ENCODE measurements at regions not wholly inside any gene's neighbourhood (a gene's known extent, or its start where the extent isn't known, plus 50 kb on each side); places are given as distances from the start of the nearest gene placed in this dataset.

DNA sequence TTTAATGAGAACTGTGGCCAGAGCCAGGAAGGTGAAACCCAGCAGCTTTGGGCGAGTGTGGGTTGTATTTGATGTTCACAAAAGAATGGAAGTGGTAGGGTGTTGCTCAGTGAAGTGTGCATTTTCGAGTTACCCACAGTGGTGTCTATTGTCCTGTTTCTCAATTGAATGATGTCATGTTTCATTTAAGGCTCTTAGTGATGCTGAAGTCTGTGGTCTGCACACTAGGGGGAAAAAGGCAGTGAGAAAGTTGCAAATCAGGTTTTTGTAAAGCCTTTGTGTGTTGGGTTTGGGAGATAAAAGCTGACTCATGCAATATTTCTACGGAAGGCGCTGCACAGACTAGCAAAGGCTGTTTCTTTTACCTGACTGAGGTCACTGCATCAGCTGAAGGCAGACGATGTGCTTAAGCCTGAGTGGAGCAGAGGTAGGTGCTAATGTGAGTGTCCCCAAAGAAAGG, 121.1 kb downstream of the PLEKHG1 start:
- TF ChIP-seq ARNTL (CRISPR knock-in tag; IDR thresholded peaks at IDR 0.05; ENCODE audit: borderline replicate concordance, low read depth) (no peak), RARB (CRISPR knock-in tag; IDR thresholded peaks at IDR 0.05) (no peak), ZC3H10 (CRISPR knock-in tag; IDR thresholded peaks at IDR 0.05) (no peak), TCF4 (CRISPR knock-in tag; IDR thresholded peaks at IDR 0.05; ENCODE audit: borderline replicate concordance) (no peak), TSHZ2 (CRISPR knock-in tag; IDR thresholded peaks at IDR 0.05) (no peak), OSR1 (CRISPR knock-in tag; IDR thresholded peaks at IDR 0.05) (no peak), CSRNP3 (CRISPR knock-in tag; IDR thresholded peaks at IDR 0.05) (no peak), CSDC2 (CRISPR knock-in tag; IDR thresholded peaks at IDR 0.05) (no peak), SNAI2 (CRISPR knock-in tag; IDR thresholded peaks at IDR 0.05) (no peak), ZNF70 (CRISPR knock-in tag; IDR thresholded peaks at IDR 0.05) (no peak), PPARA (CRISPR knock-in tag; IDR thresholded peaks at IDR 0.05; ENCODE audit: borderline replicate concordance) (no peak)
- TF ChIP-seq, protein P1, sequence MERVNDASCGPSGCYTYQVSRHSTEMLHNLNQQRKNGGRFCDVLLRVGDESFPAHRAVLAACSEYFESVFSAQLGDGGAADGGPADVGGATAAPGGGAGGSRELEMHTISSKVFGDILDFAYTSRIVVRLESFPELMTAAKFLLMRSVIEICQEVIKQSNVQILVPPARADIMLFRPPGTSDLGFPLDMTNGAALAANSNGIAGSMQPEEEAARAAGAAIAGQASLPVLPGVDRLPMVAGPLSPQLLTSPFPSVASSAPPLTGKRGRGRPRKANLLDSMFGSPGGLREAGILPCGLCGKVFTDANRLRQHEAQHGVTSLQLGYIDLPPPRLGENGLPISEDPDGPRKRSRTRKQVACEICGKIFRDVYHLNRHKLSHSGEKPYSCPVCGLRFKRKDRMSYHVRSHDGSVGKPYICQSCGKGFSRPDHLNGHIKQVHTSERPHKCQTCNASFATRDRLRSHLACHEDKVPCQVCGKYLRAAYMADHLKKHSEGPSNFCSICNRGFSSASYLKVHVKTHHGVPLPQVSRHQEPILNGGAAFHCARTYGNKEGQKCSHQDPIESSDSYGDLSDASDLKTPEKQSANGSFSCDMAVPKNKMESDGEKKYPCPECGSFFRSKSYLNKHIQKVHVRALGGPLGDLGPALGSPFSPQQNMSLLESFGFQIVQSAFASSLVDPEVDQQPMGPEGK (CRISPR knock-in tag; IDR thresholded peaks at IDR 0.05; ENCODE audit: borderline replicate concordance), result no peak
- TF ChIP-seq, protein P2, sequence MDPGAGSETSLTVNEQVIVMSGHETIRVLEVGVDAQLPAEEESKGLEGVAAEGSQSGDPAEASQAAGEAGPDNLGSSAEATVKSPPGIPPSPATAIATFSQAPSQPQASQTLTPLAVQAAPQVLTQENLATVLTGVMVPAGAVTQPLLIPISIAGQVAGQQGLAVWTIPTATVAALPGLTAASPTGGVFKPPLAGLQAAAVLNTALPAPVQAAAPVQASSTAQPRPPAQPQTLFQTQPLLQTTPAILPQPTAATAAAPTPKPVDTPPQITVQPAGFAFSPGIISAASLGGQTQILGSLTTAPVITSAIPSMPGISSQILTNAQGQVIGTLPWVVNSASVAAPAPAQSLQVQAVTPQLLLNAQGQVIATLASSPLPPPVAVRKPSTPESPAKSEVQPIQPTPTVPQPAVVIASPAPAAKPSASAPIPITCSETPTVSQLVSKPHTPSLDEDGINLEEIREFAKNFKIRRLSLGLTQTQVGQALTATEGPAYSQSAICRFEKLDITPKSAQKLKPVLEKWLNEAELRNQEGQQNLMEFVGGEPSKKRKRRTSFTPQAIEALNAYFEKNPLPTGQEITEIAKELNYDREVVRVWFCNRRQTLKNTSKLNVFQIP (CRISPR knock-in tag; IDR thresholded peaks at IDR 0.05; ENCODE audit: borderline replicate concordance, low read depth), result no peak
- TF ChIP-seq, protein P3, sequence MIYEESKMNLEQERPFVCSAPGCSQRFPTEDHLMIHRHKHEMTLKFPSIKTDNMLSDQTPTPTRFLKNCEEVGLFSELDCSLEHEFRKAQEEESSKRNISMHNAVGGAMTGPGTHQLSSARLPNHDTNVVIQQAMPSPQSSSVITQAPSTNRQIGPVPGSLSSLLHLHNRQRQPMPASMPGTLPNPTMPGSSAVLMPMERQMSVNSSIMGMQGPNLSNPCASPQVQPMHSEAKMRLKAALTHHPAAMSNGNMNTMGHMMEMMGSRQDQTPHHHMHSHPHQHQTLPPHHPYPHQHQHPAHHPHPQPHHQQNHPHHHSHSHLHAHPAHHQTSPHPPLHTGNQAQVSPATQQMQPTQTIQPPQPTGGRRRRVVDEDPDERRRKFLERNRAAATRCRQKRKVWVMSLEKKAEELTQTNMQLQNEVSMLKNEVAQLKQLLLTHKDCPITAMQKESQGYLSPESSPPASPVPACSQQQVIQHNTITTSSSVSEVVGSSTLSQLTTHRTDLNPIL (CRISPR knock-in tag; IDR thresholded peaks at IDR 0.05; ENCODE audit: low read depth), result no peak

All from SK-N-SH treated with all-trans-retinoic acid at 6 μM for 48 hours (cell line).